Epithelial cell of esophagus (primary cell): ENCODE measurements at regions not wholly inside any gene's neighbourhood (a gene's known extent, or its start where the extent isn't known, plus 50 kb on each side); places are given as distances from the start of the nearest gene placed in this dataset.

Source experiments
- DNase-seq: peaks from one replicate; pipeline ENCODE4 v3.0.0; 2010; ENCODE audit warnings: low read depth
- H3K4me3 ChIP-seq: 2 replicates; pipeline ENCODE4 v1.5.1; 2011; ENCODE audit warnings: mild to moderate bottlenecking, low read length, control low read depth
- TF ChIP-seq, protein P1 (sequence below): IDR thresholded peaks from 2 replicates; pipeline ENCODE4 v1.5.1; 2011; ENCODE audit warnings: low read depth, mild to moderate bottlenecking, low read length, control low read depth, inconsistent platforms; ENCODE audit not compliant: insufficient read depth; ENCODE audit errors: missing control alignments

DNA sequence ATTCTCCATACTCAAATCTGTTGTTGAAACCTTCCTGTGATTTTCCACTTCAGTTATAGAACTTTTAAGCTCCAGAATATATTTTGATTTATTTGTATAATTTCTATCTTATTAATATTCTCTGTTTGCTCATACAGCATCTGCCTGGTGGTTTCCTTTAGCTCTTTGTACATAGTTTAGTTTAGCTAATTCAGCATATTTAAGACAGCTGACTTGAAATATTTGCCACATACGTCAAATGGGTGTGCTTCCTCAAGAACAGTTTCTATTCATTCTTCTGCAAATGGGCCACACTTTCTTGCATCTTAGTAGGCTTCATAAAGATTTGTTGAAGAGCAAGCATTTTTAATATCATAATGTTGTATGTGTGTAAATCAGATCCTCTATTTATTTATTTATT is 101.8 kb downstream of the MAGEC1 start:
- TF ChIP-seq, protein P1, sequence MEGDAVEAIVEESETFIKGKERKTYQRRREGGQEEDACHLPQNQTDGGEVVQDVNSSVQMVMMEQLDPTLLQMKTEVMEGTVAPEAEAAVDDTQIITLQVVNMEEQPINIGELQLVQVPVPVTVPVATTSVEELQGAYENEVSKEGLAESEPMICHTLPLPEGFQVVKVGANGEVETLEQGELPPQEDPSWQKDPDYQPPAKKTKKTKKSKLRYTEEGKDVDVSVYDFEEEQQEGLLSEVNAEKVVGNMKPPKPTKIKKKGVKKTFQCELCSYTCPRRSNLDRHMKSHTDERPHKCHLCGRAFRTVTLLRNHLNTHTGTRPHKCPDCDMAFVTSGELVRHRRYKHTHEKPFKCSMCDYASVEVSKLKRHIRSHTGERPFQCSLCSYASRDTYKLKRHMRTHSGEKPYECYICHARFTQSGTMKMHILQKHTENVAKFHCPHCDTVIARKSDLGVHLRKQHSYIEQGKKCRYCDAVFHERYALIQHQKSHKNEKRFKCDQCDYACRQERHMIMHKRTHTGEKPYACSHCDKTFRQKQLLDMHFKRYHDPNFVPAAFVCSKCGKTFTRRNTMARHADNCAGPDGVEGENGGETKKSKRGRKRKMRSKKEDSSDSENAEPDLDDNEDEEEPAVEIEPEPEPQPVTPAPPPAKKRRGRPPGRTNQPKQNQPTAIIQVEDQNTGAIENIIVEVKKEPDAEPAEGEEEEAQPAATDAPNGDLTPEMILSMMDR, result no peak
- no peak for DNase-seq
- H3K4me3 ChIP-seq, result no peak overlapping the region

DNA sequence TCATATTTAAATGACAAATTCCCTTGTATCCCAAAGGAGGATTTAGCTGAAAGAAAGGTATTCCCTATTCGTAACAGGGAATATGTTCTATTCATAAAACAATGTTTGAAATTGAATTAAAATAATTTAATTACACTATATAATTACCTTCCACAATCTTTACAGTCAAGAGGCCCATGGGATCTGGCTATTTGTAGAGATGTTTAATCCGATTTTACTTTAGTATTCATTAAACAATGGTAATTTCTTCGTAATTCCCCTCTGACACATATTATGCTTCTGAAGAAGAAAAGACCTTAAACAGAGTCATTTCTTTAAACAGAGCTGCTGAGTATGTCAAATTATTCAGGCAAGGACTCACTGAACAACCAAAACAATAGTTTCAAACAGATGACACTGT is 98.8 kb downstream of the MAGEC1 start:
- DNase-seq, result no peak
- H3K4me3 ChIP-seq, result no peak overlapping the region
- TF ChIP-seq, protein P1, result no peak

DNA sequence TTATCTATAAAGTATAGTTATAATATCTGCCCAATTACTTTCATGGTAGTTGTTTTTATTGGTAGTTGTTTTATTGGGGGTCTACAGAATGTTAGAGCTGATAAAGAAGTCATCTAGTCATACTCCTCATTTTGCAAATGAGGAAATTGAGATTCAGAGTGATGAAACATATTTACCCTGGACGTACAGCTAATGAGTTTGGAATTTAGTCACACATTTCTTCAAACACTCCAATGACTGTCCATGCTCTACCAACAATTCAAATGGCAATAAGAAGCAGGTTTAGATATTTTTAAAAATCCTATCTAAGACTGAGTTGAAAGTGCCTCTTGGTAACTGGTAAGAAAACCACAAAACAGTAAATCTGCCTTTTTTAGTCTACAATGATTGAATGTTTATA is 98.2 kb downstream of the MAGEC1 start:
- TF ChIP-seq, protein P1, result no peak
- DNase-seq, result peak; percentile 17
- no peak overlapping the region for H3K4me3 ChIP-seq

DNA sequence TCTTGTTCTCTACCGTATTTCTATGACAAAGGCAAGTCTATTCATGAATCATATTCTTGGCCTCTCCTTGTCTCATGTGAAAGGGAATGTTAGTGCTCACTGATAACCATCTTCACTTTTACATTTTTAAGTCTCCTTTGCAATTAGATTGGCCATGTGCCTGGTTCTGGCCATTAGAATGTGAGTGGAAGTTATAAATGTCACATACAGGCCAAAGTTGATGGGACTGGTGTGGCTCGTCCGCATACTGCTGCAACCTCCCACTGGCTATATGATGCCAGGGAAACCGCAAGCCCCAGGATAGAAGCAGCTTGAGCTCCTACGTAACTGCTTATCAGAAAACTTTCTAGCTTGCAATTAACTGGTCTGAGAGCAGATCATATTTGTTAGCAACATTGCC is 86.1 kb downstream of the MAGEC1 start:
- TF ChIP-seq, protein P1, result no peak
- no peak for DNase-seq
- H3K4me3 ChIP-seq, result no peak overlapping the region

DNA sequence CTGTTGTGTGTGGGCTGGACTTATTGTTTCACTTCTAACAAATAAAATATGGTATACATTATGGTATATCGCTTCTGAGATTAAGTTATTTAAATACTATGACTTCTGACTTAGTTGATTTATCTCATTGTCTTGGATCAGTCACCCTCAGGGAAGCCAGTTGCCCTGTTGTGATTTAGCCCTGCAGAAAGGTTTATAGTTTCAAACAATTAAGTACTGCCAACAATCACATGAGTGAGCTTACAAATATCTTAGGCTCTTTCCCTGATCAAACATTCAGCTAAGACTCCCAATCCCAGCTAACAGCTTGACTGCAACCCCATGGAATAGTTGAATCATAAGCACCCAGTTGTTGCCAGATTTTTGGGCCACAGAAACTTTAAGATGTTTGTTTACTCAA is 85.4 kb downstream of the MAGEC1 start:
- H3K4me3 ChIP-seq, result no peak overlapping the region
- TF ChIP-seq, protein P1, result no peak
- no peak for DNase-seq

DNA sequence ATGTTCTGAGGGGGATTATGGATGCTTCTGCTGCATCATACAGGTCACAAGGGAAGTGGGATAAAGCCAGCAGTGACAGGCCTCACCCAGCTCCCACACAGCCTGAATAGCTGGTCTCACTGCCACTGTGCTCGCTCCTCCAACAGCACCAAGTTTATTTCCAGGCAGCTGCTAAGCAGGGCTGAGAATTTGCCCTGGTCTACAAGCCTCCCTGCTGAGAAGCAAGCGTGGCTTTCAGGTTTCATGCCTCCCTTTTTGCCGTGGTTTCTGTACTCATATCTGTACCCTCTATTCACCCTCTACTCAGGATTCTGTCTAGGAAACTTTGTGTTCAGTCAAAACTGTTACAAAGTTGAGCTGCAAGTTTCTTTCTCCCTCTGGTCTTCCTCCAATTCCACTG is 78.6 kb downstream of the MAGEC1 start:
- TF ChIP-seq, protein P1, result no peak
- no peak overlapping the region for H3K4me3 ChIP-seq
- no peak for DNase-seq

DNA sequence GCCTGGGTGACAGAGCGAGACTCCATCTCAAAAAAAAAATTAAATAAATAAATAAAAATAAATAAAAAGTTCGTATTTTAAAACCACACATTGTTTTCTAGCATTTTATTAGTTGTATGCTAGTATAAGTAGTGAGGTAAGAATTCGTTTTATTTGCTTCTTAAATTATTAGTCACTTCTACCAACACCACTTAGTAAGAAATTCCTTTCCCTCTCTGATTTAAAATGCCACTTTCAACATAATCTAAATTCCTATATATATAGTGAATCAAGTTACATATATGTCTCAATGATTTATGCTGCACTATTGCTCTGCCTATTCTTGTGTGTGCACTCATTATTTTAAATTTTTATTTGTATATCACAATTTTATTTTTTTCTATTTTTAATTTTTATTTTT is 72.1 kb downstream of the MAGEC1 start:
- TF ChIP-seq, protein P1, result no peak
- H3K4me3 ChIP-seq, result no peak overlapping the region
- DNase-seq, result no peak
